Smooth muscle cell (in vitro differentiated cells): ENCODE measurements at regions not wholly inside any gene's neighbourhood (a gene's known extent, or its start where the extent isn't known, plus 50 kb on each side); places are given as distances from the start of the nearest gene placed in this dataset.

ENCODE experiments used
- DNase-seq: peaks from one replicate; lab custom pipeline; 2025; ENCODE audit not compliant: unreplicated experiment; lab: John Stamatoyannopoulos, UW
- H2AFZ ChIP-seq: fragments of 200-600 bp; sonication (generic); 2 replicates; pipeline ENCODE4 v1.6.0; 2016; ENCODE audit warnings: antibody characterized with exemption, low read depth, mild to moderate bottlenecking
- H3F3A ChIP-seq: fragments of 200-600 bp; sonication (generic); 2 replicates; pipeline ENCODE4 v1.6.0; 2017; ENCODE audit warnings: antibody characterized with exemption, low read depth
- H3K27ac ChIP-seq: fragments of 200-600 bp; sonication (generic); 2 replicates; pipeline ENCODE4 v1.5.1; 2016; ENCODE audit warnings: low read depth, mild to moderate bottlenecking
- H3K27me3 ChIP-seq: fragments of 200-600 bp; sonication (generic); 2 replicates; pipeline ENCODE4 v1.6.1; 2016; ENCODE audit warnings: low read depth, mild to moderate bottlenecking
- H3K36me3 ChIP-seq: fragments of 200-600 bp; sonication (generic); 2 replicates; pipeline ENCODE4 v1.5.1; 2016; ENCODE audit warnings: low read depth
- H3K4me1 ChIP-seq: fragments of 200-600 bp; sonication (generic); 2 replicates; pipeline ENCODE4 v1.5.1; 2016; ENCODE audit warnings: low read depth
- H3K4me2 ChIP-seq: fragments of 200-600 bp; sonication (generic); 2 replicates; pipeline ENCODE4 v1.6.0; 2016; ENCODE audit warnings: mild to moderate bottlenecking
- H3K4me3 ChIP-seq: fragments of 200-600 bp; sonication (generic); 2 replicates; pipeline ENCODE4 v1.5.1; 2016; ENCODE audit warnings: mild to moderate bottlenecking
- H3K79me2 ChIP-seq: fragments of 200-600 bp; sonication (generic); 2 replicates; pipeline ENCODE4 v1.6.0; 2016; ENCODE audit warnings: low read depth, mild to moderate bottlenecking
- H3K9ac ChIP-seq: fragments of 200-600 bp; sonication (generic); 2 replicates; pipeline ENCODE4 v1.6.0; 2016; ENCODE audit warnings: low read depth
- H3K9me3 ChIP-seq: fragments of 200-600 bp; sonication (generic); replicated peaks from 2 replicates; pipeline ENCODE4 v1.5.1; 2016; ENCODE audit warnings: low read depth
- H4K20me1 ChIP-seq: fragments of 200-600 bp; sonication (generic); 2 replicates; pipeline ENCODE4 v1.6.0; 2016; ENCODE audit warnings: low read depth
- WGBS: methylation state at CpG from one replicate; pipeline ENCODE4 v1.1.7; 2016; ENCODE audit warnings: low lambda C conversion rate; 5-methylcytosine and 5-hydroxymethylcytosine counted together
- TF ChIP-seq, protein P1 (sequence below): fragments of 200-600 bp; sonication (generic); IDR thresholded peaks from 2 replicates; pipeline ENCODE4 v1.5.1; 2017; ENCODE audit warnings: borderline replicate concordance, mild to moderate bottlenecking, antibody characterized with exemption; ENCODE audit not compliant: insufficient read depth, poor library complexity, severe bottlenecking

DNA sequence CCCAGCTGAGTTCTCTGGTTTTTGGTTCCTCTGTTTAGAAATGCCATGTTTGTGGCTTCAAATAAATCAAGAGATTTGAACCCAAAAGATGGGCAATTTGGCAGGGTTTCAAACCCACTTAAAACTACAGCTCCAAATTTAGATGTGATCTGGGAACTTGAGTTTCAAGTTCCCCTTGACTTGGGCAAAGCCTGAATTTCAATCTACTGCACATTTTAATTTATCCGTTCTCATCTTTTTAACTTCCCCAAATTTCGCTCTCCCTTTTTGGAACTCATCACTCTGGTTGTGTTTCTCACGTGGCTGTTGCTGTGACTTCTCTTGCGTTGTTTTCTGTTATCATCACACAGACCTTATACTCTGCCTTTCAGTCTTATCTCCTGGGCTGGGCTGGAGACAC, 230.9 kb downstream of the CDC5L start:
- TF ChIP-seq, protein P1, sequence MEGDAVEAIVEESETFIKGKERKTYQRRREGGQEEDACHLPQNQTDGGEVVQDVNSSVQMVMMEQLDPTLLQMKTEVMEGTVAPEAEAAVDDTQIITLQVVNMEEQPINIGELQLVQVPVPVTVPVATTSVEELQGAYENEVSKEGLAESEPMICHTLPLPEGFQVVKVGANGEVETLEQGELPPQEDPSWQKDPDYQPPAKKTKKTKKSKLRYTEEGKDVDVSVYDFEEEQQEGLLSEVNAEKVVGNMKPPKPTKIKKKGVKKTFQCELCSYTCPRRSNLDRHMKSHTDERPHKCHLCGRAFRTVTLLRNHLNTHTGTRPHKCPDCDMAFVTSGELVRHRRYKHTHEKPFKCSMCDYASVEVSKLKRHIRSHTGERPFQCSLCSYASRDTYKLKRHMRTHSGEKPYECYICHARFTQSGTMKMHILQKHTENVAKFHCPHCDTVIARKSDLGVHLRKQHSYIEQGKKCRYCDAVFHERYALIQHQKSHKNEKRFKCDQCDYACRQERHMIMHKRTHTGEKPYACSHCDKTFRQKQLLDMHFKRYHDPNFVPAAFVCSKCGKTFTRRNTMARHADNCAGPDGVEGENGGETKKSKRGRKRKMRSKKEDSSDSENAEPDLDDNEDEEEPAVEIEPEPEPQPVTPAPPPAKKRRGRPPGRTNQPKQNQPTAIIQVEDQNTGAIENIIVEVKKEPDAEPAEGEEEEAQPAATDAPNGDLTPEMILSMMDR = no peak
- Histone ChIP-seq H2AFZ (no peak overlapping the region), H4K20me1 (no peaks in the 10 kb centered on the region), H3F3A (no peaks in the 10 kb centered on the region), H3K4me1 (no peaks in the 10 kb centered on the region), H3K79me2 (no peaks in the 10 kb centered on the region), H3K4me2 (no peak overlapping the region), H3K27ac (no peak overlapping the region), H3K27me3 (no peaks in the 10 kb centered on the region), H3K36me3 (no peaks in the 10 kb centered on the region), H3K4me3 (no peak overlapping the region), H3K9ac (no peak overlapping the region), H3K9me3 (no peaks in the 10 kb centered on the region)
- WGBS = 94% methylated on average over 4 of the region's 4 CpGs
- DNase-seq = no peak

DNA sequence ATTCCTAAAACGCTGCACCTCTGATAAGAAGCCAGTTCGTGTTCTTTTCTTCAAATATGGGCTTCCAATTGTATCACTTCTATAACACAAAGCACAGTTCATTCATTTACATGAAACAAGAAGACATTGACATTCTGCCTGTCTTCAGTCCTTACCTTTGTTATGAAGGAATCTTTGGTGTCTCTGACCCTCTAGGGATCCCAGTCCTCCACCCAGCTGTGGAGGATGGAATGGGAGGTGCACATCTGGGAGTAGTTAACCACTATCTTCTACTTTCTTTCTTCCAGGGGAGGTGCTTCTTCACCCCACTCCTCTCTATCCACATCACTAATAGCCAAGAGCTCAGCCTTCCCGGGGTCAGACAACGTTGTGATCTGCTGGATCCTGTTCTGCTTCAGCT, 233.4 kb downstream of the CDC5L start:
- Histone ChIP-seq H3K27me3 (no peaks in the 10 kb centered on the region), H3K9ac (no peak overlapping the region), H3K79me2 (no peaks in the 10 kb centered on the region), H3F3A (no peaks in the 10 kb centered on the region), H3K9me3 (no peaks in the 10 kb centered on the region), H2AFZ (no peak overlapping the region), H3K27ac (no peak overlapping the region), H3K36me3 (no peaks in the 10 kb centered on the region), H3K4me1 (peaks cover 3% of the 10 kb centered on the region), H3K4me2 (no peak overlapping the region), H3K4me3 (no peak overlapping the region), H4K20me1 (no peaks in the 10 kb centered on the region)
- WGBS = 78% methylated on average over 4 of the region's 4 CpGs
- TF ChIP-seq, protein P1 = no peak
- DNase-seq = no peak

DNA sequence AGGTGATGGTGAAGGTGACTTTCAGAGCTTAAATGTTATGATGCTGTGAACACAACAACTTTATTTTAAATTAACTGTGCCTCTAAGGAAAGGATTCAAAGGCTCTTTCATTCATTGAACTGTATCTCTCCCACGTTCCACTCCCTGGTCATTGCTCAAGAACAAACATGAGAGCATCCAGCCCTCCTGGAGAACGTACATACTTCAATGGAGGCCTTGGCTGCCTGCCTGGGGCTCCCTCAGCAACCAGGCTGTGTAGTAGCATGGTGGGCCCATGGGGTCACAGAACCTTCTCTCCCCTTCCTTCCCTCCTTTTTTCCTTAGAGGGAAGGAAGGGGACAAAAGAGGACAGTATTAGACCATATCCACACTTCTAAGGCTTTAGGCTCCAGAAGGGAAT, 234.3 kb downstream of the CDC5L start:
- Histone ChIP-seq H3K27me3 (no peaks in the 10 kb centered on the region), H3K4me2 (no peak overlapping the region), H3K79me2 (no peaks in the 10 kb centered on the region), H3K9me3 (no peaks in the 10 kb centered on the region), H3K4me3 (no peak overlapping the region), H2AFZ (no peak overlapping the region), H4K20me1 (no peaks in the 10 kb centered on the region), H3F3A (no peaks in the 10 kb centered on the region), H3K4me1 (peaks cover 3% of the 10 kb centered on the region), H3K36me3 (no peaks in the 10 kb centered on the region), H3K27ac (no peak overlapping the region), H3K9ac (no peak overlapping the region)
- DNase-seq = no peak
- WGBS = 89% methylated on average over 2 of the region's 2 CpGs
- TF ChIP-seq, protein P1 = no peak

DNA sequence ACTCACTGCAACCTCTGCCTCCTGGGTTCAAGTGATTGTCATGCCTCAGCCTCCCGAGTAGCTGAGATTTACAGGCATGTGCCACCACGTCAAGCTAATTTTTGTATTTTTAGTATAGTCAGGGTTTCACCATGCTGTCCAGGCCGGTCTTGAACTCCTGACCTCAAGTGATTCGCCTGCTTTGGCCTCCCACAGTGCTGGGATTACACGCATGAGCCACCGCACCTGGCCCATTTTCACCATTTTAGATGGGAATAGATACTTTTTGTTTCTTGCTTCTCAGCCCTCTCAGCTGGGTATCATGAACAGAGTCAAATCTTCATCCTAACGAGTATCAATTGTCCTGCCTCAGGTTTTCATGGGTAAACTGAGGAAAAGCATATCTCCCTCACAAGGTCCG, 235.0 kb downstream of the CDC5L start:
- H3K27me3 ChIP-seq = no peaks in the 10 kb centered on the region
- H3K27ac ChIP-seq = no peak overlapping the region
- H3K36me3 ChIP-seq = no peaks in the 10 kb centered on the region
- DNase-seq = no peak
- H3F3A ChIP-seq = no peaks in the 10 kb centered on the region
- TF ChIP-seq, protein P1 = no peak
- H3K4me3 ChIP-seq = no peak overlapping the region
- H4K20me1 ChIP-seq = no peaks in the 10 kb centered on the region
- 89% methylated on average over 8 of the region's 8 CpGs for WGBS
- H3K9me3 ChIP-seq = no peaks in the 10 kb centered on the region
- H3K4me2 ChIP-seq = no peak overlapping the region
- no peaks in the 10 kb centered on the region for H3K79me2 ChIP-seq
- H2AFZ ChIP-seq = no peak overlapping the region
- peaks cover 3% of the 10 kb centered on the region for H3K4me1 ChIP-seq
- H3K9ac ChIP-seq = no peak overlapping the region
